NCI-H1694 treated with DMSO at 0.1 percent for 48 hours (cell line): ENCODE measurements at regions not wholly inside any gene's neighbourhood (a gene's known extent, or its start where the extent isn't known, plus 50 kb on each side); places are given as distances from the start of the nearest gene placed in this dataset.
"Not testable (repeated sequence)": the region's sequence is repeated elsewhere in the genome, so short reads cannot be mapped to it uniquely, and the experiment has no call there.

Experiments
- DNase-seq: peaks from one replicate; lab custom pipeline; 2025; lab: John Stamatoyannopoulos, UW

DNA sequence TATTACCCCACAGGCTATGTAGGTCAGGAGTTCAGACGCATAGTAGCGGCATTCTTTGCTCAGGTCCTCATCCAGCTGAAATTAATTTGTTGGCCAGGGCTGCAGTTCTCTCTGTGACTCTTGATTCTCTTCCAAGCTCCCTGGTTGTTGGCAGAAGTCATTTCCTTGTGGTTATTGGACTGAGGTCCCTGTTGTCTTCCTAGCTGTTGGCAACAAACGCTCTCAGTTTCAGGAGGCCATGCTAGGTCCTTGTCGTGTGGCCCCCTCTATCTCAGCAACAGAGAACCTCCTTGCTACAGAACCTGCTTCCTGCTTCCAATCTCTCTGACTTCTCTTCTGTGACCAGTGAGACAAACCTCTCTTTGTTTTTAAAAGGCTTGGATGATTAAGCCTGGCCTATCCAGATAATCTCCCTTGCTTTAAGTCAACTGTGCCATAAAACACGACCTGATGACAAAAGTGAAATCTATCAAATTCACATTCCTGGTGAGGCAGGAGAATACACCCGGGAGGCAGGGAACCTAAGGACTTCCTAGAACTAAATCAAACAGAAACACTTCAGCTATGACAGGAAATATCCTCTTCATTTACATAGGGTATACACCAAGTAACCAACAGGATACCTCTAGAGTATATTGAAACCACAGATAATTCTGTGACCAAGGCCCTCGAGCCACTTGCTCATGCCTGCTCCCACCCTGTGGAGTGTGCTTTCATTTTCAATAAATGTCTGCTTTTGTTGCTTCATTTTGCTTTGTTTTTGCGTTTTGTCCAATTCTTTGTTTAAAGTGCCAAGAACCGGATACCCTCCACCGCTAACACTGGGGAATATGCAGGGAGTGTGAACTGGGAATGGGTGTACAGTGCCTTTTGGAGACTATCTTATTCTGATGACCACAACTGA lies 196.0 kb downstream of the BTBD3 start:
- DNase-seq = no peak

DNA sequence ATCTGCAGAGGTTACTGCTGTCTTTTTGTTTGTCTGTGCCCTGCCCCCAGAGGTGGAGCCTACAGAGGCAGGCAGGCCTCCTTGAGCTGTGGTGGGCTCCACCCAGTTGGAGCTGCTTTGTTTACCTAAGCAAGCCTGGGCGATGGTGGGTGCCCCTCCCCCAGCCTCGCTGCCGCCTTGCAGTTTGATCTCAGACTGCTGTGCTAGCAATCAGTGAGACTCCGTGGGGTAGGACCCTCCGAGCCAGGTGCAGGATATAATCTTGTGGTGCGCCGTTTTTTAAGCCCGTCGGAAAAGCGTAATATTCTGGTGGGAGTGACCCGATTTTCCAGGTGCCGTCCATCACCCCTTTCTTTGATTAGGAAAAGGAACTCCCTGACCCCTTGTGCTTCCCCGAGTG lies 211.4 kb downstream of the BTBD3 start:
- DNase-seq = not testable (repeated sequence)

DNA sequence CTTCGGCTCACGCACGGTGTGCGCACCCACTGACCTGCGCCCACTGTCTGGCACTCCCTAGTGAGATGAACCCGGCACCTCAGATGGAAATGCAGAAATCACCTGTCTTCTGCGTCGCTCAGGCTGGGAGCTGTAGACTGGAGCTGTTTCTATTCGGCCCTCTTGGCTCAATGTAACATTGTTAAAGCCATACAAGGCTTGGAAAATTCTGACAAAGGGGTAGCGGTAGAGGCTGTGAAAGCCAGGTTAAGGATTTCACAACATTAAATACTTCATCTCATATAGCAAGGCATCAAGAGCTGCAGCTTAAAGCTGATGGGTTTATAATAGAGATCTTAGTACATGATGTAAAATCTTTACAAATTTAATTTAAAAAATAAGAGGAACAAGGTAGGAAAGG lies 211.8 kb downstream of the BTBD3 start:
- DNase-seq = not testable (repeated sequence)

DNA sequence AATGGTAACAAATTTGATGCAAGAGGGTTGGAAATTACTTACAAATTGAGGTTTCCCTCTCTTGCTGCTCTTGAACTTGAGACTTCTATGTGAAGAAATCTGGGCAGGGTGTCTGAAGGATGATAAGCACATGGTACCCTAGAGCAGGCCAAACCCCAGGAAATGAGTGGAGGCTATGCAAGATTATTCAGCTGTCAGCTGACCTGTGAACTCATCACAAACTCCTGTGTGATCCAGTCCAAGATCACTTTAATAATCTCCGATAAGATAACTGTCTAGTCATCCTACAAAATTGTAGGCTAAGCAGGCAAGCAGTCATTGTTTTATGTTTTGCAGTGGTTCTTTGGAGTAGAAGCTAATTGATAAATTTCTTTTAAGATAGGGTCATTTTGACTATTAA lies 213.1 kb downstream of the BTBD3 start:
- no peak for DNase-seq

DNA sequence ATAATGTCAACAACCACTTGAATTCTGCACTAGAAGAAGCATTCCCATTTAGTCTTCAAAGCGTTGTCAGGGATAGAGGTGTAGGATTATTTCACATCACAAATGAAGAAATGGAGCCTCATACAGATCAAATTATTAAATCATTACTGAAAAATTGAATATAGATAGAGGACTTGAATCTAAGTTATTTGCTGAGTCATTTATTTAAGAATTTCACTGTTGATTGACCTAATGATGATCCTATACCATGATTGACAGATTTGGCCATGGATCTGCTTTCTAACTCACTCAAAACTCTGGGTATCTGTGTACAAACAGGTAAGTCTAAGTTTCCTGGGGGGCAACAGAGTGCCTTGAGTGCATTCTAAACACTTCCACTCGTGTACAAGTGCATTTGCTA lies 215.9 kb downstream of the BTBD3 start:
- no peak for DNase-seq

DNA sequence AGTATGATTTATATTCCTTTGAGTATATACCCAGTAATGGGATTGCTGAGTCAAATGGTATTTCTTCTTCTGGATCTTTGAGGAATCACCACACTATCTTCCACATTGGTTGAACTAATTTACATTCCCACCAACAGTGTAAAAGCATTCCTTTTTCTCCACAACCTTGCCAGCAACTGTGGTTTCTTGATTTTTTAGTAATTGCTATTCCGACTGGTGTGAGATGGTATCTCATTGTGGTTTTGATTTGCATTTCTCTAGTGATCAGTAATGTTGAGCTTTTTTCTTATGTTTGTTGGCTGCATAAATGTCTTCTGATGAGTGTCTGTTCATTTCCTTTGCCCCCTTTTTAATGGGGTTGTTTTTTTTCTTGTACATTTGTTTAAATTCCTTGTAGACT lies 228.3 kb downstream of the BTBD3 start:
- not testable (repeated sequence) for DNase-seq

DNA sequence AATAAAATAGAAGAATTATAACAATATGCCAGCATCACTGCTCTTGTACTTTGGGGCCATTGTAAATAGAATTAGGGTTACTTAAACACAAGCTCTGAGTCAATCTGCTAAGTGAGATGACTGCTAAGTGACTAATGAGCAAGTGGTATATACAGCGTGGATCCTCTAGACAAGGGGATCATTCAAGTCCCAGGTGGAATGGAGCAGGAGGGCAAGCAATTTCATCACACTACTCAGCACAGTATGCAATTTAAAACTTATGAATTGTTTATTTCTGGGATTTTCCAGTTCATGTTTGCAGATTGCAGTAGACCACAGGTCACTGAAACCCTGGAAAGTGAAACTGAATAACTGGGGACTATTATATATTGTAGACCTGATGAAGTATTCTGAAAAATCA lies 235.3 kb downstream of the BTBD3 start:
- no peak for DNase-seq

DNA sequence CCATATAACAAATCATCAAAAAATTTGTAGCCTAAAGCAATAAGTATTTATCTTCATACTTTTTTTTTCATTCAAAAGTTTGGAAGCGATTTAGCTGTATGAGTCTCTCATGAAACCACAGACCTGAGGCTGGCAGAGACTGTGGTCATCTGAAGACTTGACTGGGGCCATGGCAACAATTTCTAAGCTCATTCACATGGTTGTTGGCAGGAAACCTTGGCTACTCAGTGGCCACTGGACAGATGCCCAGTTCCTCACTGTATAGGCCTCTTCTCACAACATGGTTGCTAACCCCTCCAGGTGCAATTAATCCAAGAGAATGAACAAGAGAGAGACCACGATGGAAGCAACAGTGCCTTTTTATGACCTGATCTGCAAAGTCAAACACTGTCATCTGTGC lies 235.9 kb downstream of the BTBD3 start:
- no peak for DNase-seq

DNA sequence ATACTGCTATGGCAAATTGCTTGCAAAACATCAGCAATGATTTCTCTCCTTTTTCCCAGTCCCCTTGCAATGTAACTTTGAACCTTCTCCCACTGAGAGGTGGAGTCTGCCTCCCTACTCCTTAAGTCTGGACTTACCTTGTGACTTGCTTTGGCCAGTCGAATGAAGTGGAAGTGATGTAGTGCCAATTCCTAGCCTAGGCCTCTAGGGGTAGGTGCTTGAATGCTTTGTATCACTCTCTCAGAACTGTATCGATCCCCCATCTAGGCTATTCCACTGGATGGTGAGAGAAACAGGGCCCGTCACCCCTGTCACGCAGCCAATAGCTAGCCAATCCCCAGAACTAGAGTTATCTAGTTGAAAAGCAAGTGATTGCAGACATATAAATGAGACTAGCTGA lies 238.6 kb downstream of the BTBD3 start:
- DNase-seq = no peak

DNA sequence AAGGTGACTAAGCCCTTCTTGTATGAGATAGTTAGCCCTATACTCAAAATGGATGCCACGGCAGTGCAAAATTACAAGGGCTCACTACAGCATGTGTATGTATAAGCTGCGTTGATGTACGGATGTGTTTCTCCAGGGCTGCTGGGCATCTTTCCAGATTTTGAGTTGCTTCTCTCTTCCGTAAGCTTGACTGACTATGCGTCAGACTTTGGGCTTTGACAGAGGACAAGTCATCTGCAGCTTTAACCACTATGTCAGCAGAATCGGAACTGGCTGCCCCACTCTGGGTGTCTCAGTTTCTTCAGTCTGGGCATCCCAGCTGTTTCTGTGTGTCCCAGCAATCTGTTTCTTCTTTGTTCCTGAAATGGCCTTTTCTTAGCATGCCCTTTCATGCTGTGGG lies 241.6 kb downstream of the BTBD3 start:
- DNase-seq = no peak

DNA sequence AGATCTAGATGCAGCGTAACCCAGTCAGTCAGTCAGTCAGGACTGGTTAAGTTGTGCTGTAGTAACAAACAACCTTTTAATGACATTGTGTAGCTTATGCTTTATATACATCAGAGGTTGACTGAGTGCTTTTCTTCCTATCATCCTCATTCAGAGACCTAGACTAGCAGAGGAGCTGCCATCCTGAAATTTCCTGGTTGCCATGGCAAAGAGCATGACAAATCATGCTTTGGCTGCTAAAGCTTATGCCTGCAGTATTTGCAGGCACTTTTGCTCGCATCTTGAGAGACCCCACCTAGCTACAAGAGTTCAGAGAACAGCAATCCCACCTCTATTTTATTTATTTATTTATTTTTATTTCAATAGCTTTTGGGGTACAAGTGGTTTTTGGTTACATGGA lies 244.0 kb downstream of the BTBD3 start:
- DNase-seq = no peak

DNA sequence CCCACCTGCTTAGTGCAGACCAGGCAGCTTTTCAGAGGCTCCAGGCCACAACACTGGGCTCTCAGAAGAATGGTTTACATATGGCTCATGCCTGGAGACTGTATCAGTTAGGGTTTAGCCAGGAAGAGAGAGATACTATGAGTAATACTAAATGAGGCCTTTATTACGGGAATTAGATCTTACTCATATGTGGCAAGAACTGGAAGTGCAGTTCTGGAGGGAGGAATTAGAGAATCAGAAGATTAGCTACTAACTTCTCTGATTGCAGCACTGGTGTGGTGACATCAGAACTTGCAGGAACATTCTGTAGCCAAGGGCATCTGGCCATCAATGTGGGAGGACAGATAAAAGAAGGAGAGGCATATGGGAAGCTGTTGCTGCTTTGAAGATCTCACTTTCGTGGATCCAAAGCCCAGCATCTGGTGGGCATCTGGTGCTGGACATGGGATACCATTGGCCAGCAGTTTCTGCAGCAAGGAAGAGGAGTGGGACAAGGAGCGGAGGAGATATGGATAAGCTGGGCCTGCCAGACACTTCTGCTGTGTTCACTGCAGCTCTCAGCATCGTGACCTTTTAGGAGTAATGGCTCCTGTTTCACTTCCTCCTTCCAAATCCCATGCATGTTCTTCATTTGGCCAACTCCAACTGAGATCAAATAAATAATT lies 248.5 kb downstream of the BTBD3 start:
- DNase-seq = no peak

DNA sequence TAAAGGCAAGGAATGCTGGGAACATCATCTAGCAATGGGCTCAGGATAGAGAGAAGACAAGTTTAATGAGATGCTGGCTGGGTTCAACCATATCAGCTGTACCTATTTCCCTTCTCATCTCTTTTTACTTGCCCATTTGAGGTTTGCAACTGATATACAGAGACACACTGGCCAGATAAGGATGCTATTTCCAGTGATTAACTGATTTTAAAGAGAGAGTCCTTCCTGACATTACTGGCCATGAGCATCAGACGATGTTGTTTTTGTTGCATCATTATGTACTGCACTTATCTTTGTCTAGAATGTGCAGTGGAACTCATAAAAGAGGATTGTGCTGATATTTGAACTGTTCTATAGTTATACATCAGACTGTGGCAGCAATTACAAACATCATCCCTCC lies 252.7 kb downstream of the BTBD3 start:
- DNase-seq = no peak

DNA sequence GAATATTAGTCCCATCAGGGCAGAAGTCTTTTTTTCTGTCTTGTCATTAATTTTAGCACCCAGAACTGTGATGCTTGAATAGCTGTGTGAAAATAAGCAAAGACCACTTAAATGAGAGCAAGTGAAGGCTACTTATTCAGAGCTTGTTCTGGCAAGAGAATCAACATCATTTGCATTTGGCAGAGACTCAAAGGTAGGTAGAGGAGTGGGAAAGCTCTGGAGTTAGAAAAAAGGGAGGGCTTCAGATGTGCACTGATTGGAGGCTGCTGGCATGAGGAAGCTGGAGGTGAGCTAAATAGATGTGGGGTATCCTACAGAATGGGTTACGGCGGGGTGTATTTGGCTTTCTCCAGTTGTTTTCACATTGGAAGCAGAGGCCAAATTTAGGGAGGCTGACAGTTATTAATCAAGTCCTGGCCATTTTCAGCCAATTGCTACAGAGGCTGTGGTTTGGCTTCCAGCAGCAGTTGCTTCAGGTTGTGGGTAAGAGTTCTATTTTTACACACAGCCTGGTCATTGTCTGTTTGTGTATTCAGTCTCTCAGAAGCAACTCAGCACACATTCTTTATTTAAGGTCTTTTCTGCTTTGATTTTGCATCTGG lies 254.3 kb downstream of the BTBD3 start:
- DNase-seq = no peak

DNA sequence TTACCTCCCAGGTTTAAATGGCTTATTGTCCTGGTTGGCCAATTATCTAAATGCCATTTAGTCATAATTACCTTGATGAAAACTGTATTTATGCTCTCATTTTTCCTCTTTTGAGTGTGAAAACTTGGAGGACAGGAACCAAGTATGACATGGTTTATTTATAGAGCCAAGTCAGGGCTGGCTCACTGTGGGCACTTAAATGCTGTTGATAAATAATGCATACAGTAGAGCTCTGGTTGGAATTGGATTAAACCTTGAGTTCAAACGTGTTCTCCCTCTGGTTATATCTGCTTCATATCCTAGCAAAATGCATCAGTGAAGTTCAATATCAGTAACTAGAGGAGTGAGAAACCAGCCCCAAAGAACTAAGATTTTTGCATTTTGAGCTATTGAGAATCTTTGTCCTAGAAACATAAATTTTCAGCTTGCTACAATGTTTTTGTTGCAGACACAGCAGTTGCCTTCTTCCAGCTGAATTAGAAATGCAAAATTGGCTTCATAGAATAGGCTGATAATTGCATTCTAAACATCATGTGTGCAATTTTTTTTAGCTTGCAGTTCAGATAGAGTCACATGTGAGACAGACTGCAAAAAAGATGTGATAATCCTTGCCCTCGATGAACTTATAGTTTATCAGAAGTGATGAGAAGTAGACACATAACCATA lies 255.8 kb downstream of the BTBD3 start:
- no peak for DNase-seq

DNA sequence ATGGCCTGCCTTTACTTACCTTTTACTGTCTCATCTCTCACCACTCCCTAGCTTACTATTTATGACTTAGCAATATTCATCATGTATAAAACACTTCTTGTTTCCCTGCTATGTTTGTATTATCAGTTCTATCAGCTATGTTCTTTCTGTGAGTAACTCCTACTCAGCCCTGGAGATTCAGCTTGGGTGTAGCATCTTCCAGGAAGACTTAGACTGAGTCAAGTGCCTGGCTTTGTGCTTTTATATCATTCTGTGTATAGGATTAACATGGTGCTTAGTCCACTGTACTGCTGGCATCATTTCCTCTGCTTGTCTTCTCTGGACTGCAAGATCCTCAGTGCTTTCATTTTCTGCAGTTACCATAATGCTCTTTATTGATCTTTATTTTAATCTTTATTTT lies 257.8 kb downstream of the BTBD3 start:
- no peak for DNase-seq

DNA sequence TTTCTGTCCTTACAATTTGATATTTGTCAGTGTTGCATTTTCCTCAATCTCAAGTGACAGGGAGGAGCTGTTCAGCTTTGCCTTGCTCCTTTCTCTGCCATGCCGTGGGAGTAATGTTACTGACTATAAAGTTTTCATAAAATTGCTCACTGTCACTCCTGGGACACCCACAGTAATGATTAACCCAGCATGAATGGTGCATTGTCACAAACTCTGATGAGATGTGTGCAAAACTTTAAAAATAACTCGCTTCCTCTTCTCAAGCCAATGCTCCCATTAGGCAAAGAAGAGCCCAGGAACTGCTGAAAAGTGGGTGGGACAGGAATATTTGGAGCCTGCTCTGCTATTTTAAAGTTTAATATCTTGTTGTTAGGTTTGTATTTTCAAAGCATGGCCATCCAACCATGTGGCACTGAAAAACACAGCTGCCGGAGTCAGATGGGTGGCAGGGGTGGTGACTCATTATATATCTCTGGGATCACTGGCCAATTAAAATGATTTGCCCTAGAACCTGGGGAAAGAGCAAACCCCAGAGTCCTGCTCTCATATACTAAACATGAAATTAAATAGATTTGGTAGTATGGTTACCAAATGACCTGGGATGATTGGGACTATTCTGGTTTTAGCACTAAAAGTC lies 260.1 kb downstream of the BTBD3 start:
- DNase-seq = no peak

DNA sequence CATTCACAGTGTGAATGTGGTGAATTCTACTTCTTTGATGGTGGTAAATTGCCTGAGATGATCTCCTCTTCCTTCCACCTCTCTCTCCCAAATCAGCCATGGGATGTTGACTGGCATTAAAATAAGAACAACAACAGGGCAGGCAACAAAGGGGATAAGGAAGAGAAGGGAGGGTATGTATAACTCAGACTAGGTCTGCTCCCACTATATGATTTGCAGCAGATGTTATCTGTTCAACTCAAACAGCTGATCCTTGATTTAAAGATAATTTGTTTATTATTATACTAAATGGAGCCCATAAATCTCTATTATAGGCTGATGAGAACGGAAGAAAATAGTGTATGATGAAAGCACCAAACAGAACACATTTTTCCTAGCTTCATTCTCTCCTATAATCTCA lies 262.0 kb downstream of the BTBD3 start:
- DNase-seq = no peak

DNA sequence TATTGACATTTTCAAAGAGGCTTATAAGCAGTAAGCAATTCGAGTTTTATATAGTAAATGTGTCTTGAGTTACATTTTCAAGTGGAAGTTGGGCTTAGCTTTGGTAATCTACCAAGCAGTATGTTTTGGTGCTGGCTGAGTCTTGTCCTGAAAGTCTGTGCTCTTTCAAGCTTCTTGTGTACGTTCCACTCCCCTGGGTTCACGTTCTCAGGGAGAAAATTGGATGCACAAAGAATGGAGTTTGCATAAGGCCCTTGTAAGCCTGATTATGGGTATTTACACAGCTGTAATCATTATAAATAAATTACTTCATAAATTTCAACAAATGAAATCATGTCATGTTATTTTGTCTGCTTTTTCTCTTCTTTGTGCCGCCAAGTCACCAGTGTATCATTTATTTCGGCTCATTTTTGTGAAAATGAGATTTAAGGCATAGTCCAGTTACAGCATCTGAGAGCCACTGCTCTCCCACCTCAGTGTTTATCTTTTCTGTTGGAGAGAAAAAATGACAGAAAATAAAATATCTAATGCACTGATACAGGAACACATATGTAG lies 262.5 kb downstream of the BTBD3 start:
- DNase-seq = no peak

DNA sequence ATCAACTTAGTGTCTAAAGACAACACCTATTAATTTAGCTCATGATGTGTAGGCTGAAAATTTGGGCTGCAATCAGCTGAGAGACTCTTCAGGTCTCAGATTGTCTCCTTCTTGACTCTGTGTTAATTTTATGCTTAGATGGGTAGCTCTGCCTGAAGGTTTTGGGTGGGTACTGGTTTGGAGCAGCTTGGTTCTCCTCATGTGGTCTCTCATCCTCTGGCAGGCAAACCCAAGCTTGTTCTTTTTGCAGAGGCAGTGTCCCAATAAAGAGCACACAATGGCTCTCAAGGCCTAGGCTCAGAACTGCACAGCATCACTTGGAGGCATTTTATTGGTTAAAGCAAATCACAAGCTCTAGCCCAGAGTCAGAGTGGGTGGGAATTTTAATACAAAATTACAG lies 280.6 kb downstream of the BTBD3 start:
- DNase-seq = no peak

DNA sequence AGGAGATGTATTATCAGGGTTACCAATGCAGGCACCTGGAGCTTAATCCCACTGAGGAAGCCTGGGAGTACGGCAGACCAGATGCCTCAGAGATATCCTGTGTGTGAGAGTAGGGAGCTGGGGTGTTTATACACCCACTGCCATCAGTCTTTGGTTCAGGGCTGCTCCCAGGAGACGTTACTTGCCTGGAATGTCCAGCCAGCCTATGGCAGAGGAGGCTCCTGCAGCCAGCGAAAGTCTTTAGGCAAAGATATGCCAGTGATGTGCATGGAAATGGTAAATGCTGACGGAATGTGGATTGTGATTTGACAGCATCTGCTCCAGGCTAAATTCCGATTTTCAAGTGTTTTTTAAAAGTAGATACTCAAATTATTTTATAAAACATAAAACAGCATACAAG lies 282.0 kb downstream of the BTBD3 start:
- DNase-seq = no peak
